ENCODE measurements at regions not wholly inside any gene's neighbourhood (a gene's known extent, or its start where the extent isn't known, plus 50 kb on each side); places are given as distances from the start of the nearest gene placed in this dataset.

GRCh38 chr14:101226603-101227425 lies 323.3 kb upstream of the RTL1 start:
- H3K36me3 ChIP-seq (ENCODE audit: low read depth) = no peaks in the 10 kb centered on the region
- H3K9me2 ChIP-seq (ENCODE audit: insufficient read depth) = no peaks in the 10 kb centered on the region
- no peaks in the 10 kb centered on the region for H3K4me1 ChIP-seq (ENCODE audit: insufficient read depth)
- TF ChIP-seq EZH2phosphoT487 (IDR thresholded peaks at IDR 0.05; ENCODE audit: insufficient read depth, low read depth) = no peak
- TF ChIP-seq EZH2 (IDR thresholded peaks at IDR 0.05; ENCODE audit: insufficient read depth, poor library complexity, severe bottlenecking) = no peak
- no peak for DNase-seq
- H3K27ac ChIP-seq = no peak overlapping the region
- no peak overlapping the region for H3K9ac ChIP-seq
- 71 to 74% methylated on average over 27 of the region's 27 CpGs for WGBS, 2 experiments (ENCODE audit: low coverage in 1 of 2, low lambda C conversion rate in 2 of 2, missing lambda C conversion rate in 2 of 2)
- in situ Hi-C loops (cut with MboI) = no loop called here
- no peak overlapping the region for H3K4me2 ChIP-seq (ENCODE audit: unreplicated experiment)
- no peak overlapping the region for H2AFZ ChIP-seq
- H3K9me3 ChIP-seq (ENCODE audit: low read depth) = no peaks in the 10 kb centered on the region
- H4K20me1 ChIP-seq (ENCODE audit: insufficient read depth) = no peaks in the 10 kb centered on the region
- H3K4me3 ChIP-seq = no peak overlapping the region
- peaks cover 7% of the 10 kb centered on the region for H3K27me3 ChIP-seq (replicated peaks; ENCODE audit: insufficient read depth)
- H3F3A ChIP-seq (ENCODE audit: insufficient read depth) = no peaks in the 10 kb centered on the region
- no peaks in the 10 kb centered on the region for H3K79me2 ChIP-seq (ENCODE audit: insufficient read depth)

DNA sequence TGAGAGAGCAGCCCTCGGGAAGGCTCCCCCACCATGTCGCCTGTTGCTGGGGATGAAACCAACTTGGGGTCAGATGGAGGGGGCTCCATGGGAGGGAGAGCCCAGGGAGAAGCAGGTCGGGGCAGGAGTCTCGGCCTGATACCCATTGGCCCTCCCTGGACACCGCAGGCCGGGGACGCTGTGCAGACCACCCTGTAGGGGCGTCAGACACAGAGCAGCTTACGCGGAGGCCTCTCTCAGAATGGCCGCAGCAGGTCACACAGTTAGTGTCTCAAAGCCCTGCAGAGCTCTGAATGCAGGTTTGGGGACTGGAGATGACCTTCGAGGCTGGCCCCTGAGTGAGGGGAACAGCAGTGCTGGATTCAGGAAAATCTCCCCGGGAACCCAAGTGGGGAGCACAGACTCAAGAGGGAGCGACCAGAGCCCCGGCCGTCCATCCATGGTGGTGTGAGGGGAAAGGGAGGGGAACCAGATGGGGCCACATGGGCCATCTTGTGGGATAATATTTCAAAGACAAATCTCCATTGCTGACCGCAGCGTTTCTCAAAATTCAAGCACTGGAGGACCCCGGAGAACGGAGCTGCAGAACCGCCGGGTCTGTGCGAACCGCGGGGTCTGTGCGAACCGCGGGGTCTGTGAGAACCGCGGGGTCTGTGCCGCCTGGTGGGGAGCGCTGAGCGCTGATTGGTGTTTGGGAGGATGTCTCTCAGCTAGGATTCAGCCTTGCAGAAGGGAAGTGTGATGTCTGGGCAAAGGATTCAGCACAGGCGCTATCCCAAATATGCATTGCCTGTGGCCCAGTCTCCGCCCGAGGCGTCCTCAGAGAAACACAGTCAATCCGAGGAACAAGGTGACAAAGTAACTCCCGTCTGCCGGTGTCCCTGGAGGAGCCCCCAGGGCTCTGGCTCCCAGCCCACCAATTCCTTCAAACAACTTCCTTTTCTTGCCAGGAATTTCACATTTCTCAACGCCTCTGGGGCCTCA lies 324.4 kb upstream of the RTL1 start:
- in situ Hi-C loops (cut with MboI) = no loop called here
- H3K27me3 ChIP-seq (replicated peaks; ENCODE audit: insufficient read depth) = peaks cover 7% of the 10 kb centered on the region
- H3K9me3 ChIP-seq (ENCODE audit: low read depth) = no peaks in the 10 kb centered on the region
- H3K4me1 ChIP-seq (ENCODE audit: insufficient read depth) = no peaks in the 10 kb centered on the region
- TF ChIP-seq EZH2phosphoT487 (IDR thresholded peaks at IDR 0.05; ENCODE audit: insufficient read depth, low read depth) = no peak
- no peak for TF ChIP-seq EZH2 (IDR thresholded peaks at IDR 0.05; ENCODE audit: insufficient read depth, poor library complexity, severe bottlenecking)
- H4K20me1 ChIP-seq (ENCODE audit: insufficient read depth) = no peaks in the 10 kb centered on the region
- no peak overlapping the region for H2AFZ ChIP-seq
- H3K9ac ChIP-seq = no peak overlapping the region
- no peaks in the 10 kb centered on the region for H3K9me2 ChIP-seq (ENCODE audit: insufficient read depth)
- no peak overlapping the region for H3K4me3 ChIP-seq
- DNase-seq = no peak
- 66 to 67% methylated on average over 40 to 41 of the region's 41 CpGs for WGBS, 2 experiments (ENCODE audit: low coverage in 1 of 2, low lambda C conversion rate in 2 of 2, missing lambda C conversion rate in 2 of 2)
- H3K79me2 ChIP-seq (ENCODE audit: insufficient read depth) = no peaks in the 10 kb centered on the region
- H3F3A ChIP-seq (ENCODE audit: insufficient read depth) = no peaks in the 10 kb centered on the region
- H3K27ac ChIP-seq = no peak overlapping the region
- H3K4me2 ChIP-seq (ENCODE audit: unreplicated experiment) = no peak overlapping the region
- no peaks in the 10 kb centered on the region for H3K36me3 ChIP-seq (ENCODE audit: low read depth)

DNA sequence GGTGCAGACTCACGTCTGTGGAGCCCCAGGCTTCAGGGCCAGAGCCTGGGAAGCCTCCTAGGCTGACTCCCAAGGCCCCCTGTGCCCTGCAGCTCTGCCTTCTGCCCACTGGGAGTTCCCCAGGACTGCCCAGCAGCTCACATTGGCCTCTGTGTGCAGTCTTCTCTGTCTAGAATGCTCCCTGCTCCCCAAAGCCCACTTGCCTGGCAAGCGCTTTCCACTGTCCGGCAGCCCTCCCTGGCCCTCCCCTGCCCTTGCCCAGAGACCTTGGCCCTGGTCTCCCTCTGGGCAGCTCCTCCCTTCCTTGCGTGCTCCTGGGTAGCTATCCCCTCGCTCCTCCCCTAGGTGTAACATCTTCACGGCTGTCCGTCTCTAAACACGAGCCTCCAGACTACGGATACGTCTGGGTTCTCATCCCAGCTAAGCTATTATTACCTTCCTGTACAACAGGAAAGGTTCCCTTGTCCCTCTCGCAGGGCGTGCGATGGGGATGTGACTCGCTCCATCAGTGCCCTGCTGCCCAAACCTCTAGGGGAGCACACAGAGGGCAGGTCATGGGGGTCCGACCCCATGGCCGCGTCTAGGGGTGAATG lies 325.5 kb upstream of the RTL1 start:
- H3K9me3 ChIP-seq (ENCODE audit: low read depth) = no peaks in the 10 kb centered on the region
- no peaks in the 10 kb centered on the region; the same call in 1 of the 2 replicates for H3K27me3 ChIP-seq (replicated peaks; ENCODE audit: insufficient read depth)
- H3F3A ChIP-seq (ENCODE audit: insufficient read depth) = no peaks in the 10 kb centered on the region
- H3K4me2 ChIP-seq (ENCODE audit: unreplicated experiment) = no peak overlapping the region
- no peaks in the 10 kb centered on the region for H3K36me3 ChIP-seq (ENCODE audit: low read depth)
- no peak overlapping the region for H2AFZ ChIP-seq
- no peak for DNase-seq
- H3K4me1 ChIP-seq (ENCODE audit: insufficient read depth) = no peaks in the 10 kb centered on the region
- TF ChIP-seq EZH2phosphoT487 (IDR thresholded peaks at IDR 0.05; ENCODE audit: insufficient read depth, low read depth) = no peak
- no peak for TF ChIP-seq EZH2 (IDR thresholded peaks at IDR 0.05; ENCODE audit: insufficient read depth, poor library complexity, severe bottlenecking)
- H4K20me1 ChIP-seq (ENCODE audit: insufficient read depth) = no peaks in the 10 kb centered on the region
- H3K9me2 ChIP-seq (ENCODE audit: insufficient read depth) = no peaks in the 10 kb centered on the region
- H3K4me3 ChIP-seq = no peak overlapping the region
- H3K9ac ChIP-seq = no peak overlapping the region
- no peaks in the 10 kb centered on the region for H3K79me2 ChIP-seq (ENCODE audit: insufficient read depth)
- 89 to 92% methylated on average over 16 to 17 of the region's 17 CpGs for WGBS, 2 experiments (ENCODE audit: low coverage in 1 of 2, low lambda C conversion rate in 2 of 2, missing lambda C conversion rate in 2 of 2)
- no peak overlapping the region for H3K27ac ChIP-seq
- in situ Hi-C loops (cut with MboI) = no loop called here

DNA sequence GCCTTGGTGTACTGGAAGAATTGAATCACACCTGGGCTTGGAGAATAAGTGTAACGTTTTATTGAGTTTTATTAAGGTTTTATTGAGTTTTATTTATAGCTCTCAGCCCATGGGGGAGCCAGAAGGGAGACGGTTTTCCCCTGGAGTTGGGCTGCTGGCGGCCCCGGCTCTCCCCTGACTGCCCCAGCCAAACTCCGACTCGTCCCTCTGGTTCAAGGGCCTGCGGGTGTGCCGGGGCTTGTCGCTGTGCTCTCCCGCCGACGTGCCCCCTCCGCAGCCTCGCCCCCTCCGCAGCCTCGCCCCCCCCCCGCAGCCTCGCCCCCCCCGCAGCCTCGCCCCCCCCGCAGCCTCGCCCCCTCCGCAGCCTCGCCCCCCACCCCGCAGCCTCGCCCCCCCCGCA lies 326.1 kb upstream of the RTL1 start:
- no peak overlapping the region for H3K9ac ChIP-seq

More for the DNA sequence above, 326.1 kb upstream of the RTL1 start:
- Histone ChIP-seq H3K79me2 (ENCODE audit: insufficient read depth) (no peaks in the 10 kb centered on the region), H3K27me3 (replicated peaks; ENCODE audit: insufficient read depth) (no peaks in the 10 kb centered on the region; the same call in 1 of the 2 replicates), H4K20me1 (ENCODE audit: insufficient read depth) (no peaks in the 10 kb centered on the region), H3K36me3 (ENCODE audit: low read depth) (no peaks in the 10 kb centered on the region), H3K27ac (no peak overlapping the region), H3K9me3 (ENCODE audit: low read depth) (no peaks in the 10 kb centered on the region), H3K9me2 (ENCODE audit: insufficient read depth) (no peaks in the 10 kb centered on the region), H3K4me1 (ENCODE audit: insufficient read depth) (no peaks in the 10 kb centered on the region), H3K4me2 (ENCODE audit: unreplicated experiment) (no peak overlapping the region), H3F3A (ENCODE audit: insufficient read depth) (no peaks in the 10 kb centered on the region), H3K4me3 (no peak overlapping the region), H2AFZ (no peak overlapping the region)
- no peak for DNase-seq
- TF ChIP-seq EZH2 (IDR thresholded peaks at IDR 0.05; ENCODE audit: insufficient read depth, poor library complexity, severe bottlenecking) (no peak), EZH2phosphoT487 (IDR thresholded peaks at IDR 0.05; ENCODE audit: insufficient read depth, low read depth) (no peak)
- 79% methylated on average over 5 to 23 of the region's 27 CpGs for WGBS, 2 experiments (ENCODE audit: low coverage in 1 of 2, low lambda C conversion rate in 2 of 2, missing lambda C conversion rate in 2 of 2)
- in situ Hi-C loops (cut with MboI) = no loop called here
